HG03097 (cell line): ENCODE measurements at regions not wholly inside any gene's neighbourhood (a gene's known extent, or its start where the extent isn't known, plus 50 kb on each side); places are given as distances from the start of the nearest gene placed in this dataset.

ENCODE experiments used
- ATAC-seq: cut with Tn5 transposase; IDR thresholded peaks from one replicate; pipeline ENCODE4 v1.9.1; 2021; ENCODE audit not compliant: unreplicated experiment, low FRiP score

GRCh38 chr2:65668744-65669143 lies 236.3 kb upstream of the SPRED2 start:
- ATAC-seq = no peak

DNA sequence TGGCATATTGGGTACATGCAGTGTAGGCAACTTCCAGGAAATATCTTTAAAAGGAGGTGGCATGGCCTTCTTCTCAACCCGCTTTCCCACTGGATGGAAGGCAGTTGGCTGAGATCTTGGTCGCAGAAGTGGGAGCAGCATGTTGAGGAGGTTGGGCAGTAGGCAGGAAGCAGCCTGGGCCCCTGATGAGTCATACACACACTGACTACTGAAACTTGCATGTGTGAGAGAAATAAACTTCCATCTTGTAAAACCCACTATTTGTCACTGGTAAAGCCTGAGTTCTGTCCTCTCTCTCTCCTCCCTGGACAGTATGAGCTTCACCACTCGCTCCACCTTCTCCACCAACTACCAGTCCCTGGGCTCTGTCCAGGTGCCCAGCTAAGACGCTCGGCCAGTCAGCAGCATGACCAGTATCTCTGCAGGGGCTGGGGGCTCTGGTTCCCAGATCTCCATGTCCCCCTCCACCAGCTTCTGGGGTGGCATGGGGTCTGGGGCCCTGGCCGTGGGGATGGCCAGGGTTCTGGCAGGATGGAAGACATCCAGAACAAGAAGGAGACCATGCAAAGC lies 233.8 kb upstream of the SPRED2 start:
- peak; percentile 99 for ATAC-seq

GRCh38 chr2:65664931-65665330 lies 232.5 kb upstream of the SPRED2 start:
- ATAC-seq = no peak

GRCh38 chr2:65663831-65664407 lies 231.5 kb upstream of the SPRED2 start:
- no peak for ATAC-seq

GRCh38 chr2:65662654-65663432 lies 230.4 kb upstream of the SPRED2 start:
- no peak for ATAC-seq

GRCh38 chr2:65661980-65662653 lies 229.7 kb upstream of the SPRED2 start:
- no peak for ATAC-seq

DNA sequence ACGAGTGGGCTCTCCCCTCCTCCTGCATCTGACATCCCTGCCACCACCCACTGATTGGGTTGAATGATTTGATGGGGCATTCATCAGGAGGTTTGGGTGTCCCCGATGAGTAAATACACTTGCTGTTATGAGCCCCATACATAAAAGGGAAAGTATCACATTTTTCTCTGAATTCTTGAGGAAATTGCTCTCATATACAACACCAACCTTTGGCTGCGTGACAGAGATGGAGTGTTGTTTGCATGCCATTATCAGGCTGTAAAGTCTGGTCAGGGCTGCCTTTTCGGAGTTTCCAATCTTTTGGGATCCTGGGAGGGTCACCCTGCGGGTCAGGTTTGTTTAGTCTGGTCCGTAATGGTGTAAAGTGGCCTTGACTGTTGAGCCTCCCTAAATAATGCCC lies 227.9 kb upstream of the SPRED2 start:
- ATAC-seq = no peak

DNA sequence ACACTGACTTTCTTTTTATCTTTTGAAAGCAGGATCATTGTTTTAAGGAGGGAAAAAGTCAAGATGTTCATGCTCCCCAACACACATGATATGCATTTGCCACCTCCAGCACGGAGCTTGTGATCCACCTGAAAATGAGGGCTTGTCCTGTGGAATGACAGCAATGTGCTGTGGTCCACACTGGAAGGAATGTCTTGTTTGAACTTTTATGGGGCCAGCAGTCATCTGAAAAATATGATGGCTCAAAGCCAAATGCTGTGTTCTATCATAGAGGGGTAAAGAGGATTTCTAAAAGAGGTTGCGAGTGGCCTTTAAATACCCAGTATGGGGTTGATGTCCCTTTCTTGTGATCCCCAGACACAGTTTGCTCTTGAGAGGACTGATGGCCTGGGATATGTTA lies 226.5 kb upstream of the SPRED2 start:
- no peak for ATAC-seq

DNA sequence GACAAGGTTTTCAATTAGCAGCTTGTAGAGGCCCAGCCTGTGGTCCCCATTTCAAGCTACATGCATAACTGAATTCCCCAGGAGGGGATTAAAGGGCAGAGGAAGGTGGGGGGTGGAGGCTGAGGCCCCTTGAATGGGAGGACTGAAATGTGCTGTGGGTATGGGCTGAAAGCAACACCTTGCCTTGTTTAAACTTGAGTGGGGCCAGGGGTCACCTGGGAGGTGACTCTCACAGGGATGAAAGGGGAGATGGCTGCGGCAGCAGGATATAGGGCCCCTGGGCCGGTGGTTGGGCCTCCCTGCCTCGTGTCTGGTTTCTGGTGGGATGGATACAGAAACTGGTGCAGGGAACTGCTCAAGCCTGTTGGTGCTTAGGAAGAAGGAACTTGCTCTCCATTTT lies 225.9 kb upstream of the SPRED2 start:
- ATAC-seq = no peak

GRCh38 chr2:65656160-65656718 lies 223.8 kb upstream of the SPRED2 start:
- no peak for ATAC-seq

GRCh38 chr2:65655000-65655399 lies 222.6 kb upstream of the SPRED2 start:
- ATAC-seq = no peak

- ATAC-seq = no peak
These were observed 222.1 kb upstream of the SPRED2 start for GRCh38 chr2:65654496-65654895.

- ATAC-seq = no peak
These were observed 219.7 kb upstream of the SPRED2 start for GRCh38 chr2:65652066-65652465.

DNA sequence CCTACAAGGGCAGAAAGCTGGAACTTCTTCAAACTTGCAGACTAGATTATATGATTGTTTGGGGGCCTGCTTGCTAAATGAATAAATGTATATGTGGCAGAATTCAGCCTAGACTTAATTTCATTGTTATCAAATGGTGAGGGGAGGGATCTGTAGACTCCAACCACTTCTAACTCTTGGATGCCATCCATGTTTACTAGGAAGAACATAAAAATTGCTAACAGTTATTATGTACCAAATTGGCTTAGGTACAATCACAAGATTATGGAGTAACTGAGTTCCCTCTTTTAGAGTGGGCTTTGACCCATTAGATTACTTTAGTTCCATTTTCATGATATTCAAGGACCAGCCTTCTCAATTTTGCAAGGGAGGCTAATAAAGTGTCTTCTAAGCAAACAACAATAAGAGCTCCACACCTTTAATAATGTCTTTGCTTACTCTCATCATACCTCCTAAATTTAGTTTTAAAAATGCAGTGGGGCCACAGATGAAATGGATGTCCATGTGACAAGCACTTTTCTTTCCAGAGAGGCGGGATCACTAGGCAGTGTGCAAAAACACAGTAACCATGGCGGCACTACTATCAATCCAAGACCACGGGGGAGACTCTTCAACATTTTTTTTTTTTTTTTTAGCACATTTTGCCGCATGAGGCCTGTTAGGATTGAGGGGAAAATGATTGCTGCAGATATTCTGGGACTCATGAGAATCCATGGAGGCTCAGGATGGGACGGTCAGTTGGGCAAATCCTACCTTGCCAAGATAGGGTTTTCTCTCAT lies 217.6 kb upstream of the SPRED2 start:
- ATAC-seq = no peak

DNA sequence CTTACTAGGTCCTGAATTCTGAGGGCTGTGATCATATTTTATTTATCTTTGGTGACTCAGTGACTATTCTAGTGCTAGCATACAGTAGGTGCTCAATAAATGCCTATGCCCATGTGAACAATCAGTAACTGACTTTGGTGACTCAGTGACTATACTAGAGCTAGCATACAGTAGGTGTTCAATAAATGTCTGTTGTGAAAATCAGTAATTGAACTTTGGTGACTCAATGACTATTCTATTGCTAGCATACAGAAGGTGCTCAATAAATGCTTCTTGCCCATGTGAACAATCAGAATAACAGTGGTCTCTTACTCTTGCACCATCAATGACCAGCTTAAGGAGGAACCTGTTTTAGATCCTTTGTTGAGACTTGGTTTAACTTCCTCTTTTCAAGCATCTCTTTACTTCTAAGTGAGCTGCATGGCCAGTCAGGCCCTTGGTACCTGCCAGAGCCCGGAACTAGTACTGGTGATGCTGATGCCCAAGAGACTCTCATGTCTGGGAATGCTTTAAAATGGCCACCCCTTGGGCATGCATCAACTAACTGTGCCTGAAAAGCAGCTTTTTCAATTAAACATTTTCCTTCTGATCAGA lies 214.9 kb upstream of the SPRED2 start:
- ATAC-seq = no peak

GRCh38 chr2:65640793-65641103 lies 208.3 kb upstream of the SPRED2 start:
- ATAC-seq = no peak

- no peak for ATAC-seq
These were observed 206.9 kb upstream of the SPRED2 start for GRCh38 chr2:65639156-65639864.

GRCh38 chr2:65638443-65638842 lies 206.0 kb upstream of the SPRED2 start:
- ATAC-seq = no peak

DNA sequence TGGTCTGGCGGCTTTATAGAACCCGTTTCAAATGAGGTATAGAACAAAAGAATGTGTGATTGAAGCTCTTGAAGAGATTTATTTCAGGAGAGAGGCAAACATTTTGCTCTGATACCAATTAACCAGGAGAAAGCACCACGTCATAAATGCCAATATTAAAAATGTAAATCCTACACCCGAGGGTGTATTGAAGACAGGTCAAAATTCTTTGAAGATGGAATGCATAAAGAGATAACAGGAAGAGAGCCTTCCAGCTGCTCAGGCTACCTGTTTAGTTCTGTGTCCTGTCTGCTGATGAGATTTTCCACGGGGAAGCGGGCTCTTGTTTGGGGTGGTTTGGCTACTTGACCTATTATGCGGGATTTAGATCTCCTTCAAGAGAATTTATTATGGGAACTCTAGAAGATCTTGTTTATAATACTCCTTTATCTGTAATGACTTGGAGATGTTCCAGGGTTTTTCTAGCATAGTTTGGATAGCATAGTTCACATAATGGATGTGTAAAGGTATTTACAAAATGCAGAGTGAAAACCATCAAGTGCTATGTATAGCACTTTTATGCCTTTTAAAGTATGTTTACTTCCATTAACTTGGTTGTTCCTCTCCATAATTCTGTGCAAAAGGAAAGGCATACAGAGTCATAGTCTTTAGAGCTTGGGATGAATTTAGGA lies 204.5 kb upstream of the SPRED2 start:
- no peak for ATAC-seq
